MM.1S (cell line): ENCODE measurements at regions not wholly inside any gene's neighbourhood (a gene's known extent, or its start where the extent isn't known, plus 50 kb on each side); places are given as distances from the start of the nearest gene placed in this dataset.

Experiments
- EZH2 ChIP-seq: fragments of 300-600 bp; sonication (generic); optimal IDR thresholded peaks from 2 replicates; pipeline ENCODE3; 2017; ENCODE audit warnings: low read depth, mild to moderate bottlenecking, antibody characterized with exemption, low read length, mixed read lengths
- EZH2phosphoT487 ChIP-seq: fragments of 300-600 bp; sonication (generic); IDR thresholded peaks from 2 replicates; pipeline ENCODE4 v1.6.1; 2018; ENCODE audit warnings: antibody characterized with exemption, low read length
- TF ChIP-seq, protein P1 (sequence below): fragments of 300-600 bp; sonication (generic); IDR thresholded peaks from 2 replicates; pipeline ENCODE4 v1.5.1; 2016; ENCODE audit warnings: antibody characterized with exemption, low read length, mixed read lengths

DNA sequence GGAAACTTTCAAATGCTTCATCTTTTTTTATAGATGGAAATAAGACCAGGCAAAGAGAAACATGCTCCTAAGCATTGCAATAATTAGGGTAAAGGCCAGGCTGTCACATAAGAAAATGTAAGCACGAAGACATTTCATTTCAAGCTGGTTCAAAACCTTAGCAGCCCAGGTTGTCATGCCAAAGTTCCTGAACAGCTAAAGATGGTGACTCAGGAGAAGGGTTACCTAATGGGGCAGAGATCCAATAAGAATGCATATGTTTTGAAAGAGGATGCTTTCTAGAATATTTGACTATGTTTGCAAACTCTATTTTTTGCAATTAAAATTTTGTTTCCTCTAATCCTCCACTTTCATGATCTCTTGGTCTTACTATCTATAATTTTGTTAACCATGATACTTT is 65.6 kb upstream of the PHACTR2 start:
- no peak for TF ChIP-seq EZH2
- no peak for TF ChIP-seq EZH2phosphoT487
- TF ChIP-seq, protein P1, sequence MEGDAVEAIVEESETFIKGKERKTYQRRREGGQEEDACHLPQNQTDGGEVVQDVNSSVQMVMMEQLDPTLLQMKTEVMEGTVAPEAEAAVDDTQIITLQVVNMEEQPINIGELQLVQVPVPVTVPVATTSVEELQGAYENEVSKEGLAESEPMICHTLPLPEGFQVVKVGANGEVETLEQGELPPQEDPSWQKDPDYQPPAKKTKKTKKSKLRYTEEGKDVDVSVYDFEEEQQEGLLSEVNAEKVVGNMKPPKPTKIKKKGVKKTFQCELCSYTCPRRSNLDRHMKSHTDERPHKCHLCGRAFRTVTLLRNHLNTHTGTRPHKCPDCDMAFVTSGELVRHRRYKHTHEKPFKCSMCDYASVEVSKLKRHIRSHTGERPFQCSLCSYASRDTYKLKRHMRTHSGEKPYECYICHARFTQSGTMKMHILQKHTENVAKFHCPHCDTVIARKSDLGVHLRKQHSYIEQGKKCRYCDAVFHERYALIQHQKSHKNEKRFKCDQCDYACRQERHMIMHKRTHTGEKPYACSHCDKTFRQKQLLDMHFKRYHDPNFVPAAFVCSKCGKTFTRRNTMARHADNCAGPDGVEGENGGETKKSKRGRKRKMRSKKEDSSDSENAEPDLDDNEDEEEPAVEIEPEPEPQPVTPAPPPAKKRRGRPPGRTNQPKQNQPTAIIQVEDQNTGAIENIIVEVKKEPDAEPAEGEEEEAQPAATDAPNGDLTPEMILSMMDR: no peak
